Esophagus muscularis mucosa (tissue), 4 donors: ENCODE measurements at regions not wholly inside any gene's neighbourhood (a gene's known extent, or its start where the extent isn't known, plus 50 kb on each side); places are given as distances from the start of the nearest gene placed in this dataset.

ENCODE experiments used
- DNase-seq: peaks from one replicate; pipeline ENCODE4 v3.0.0-alpha.2; 2017; ENCODE audit errors: extremely low spot score
- H3K27ac ChIP-seq, 4 donors: fragments of 200-600 bp; sonication (generic); replicated peaks in 1 of 4; 1 replicate in 3 of 4; 2 replicates in 1 of 4; pipeline ENCODE4 v1.5.1; 2016 to 2019; ENCODE audit warnings: mild to moderate bottlenecking in 1 of 4
- H3K27me3 ChIP-seq, 4 donors: fragments of 200-600 bp; sonication (generic); one replicate each; pipeline versions ENCODE4 v1.5.1 to v1.6.0; 2016 to 2019
- H3K36me3 ChIP-seq, 4 donors: fragments of 200-600 bp; sonication (generic); one replicate each; pipeline ENCODE4 v1.5.1; 2016 to 2019
- H3K4me1 ChIP-seq, 4 donors: fragments of 200-600 bp; sonication (generic); one replicate each; pipeline ENCODE4 v1.5.1; 2016 to 2019
- H3K4me3 ChIP-seq, 4 donors: fragments of 200-600 bp; sonication (generic); 1 replicate in 2 of 4; 2 replicates in 2 of 4; pipeline ENCODE4 v1.5.1; 2016 to 2019; ENCODE audit warnings: mild to moderate bottlenecking in 4 of 4, moderate library complexity in 1 of 4
- H3K9me3 ChIP-seq, 4 donors: fragments of 200-600 bp; sonication (generic); 1 replicate in 3 of 4; 2 replicates in 1 of 4; pipeline ENCODE4 v1.5.1; 2016 to 2019
- CTCF ChIP-seq, 3 experiments: fragments of 200-600 bp in 2 of 3; fragments of 450-650 bp in 1 of 3; sonication (generic) in 2 of 3; IDR thresholded peaks; one replicate each; pipeline ENCODE4 v1.5.1; 2017 to 2019; ENCODE audit warnings: antibody characterized with exemption in 3 of 3, mild to moderate bottlenecking in 2 of 3, moderate library complexity in 1 of 3
- EP300 ChIP-seq: sonication (generic); formaldehyde crosslinking; IDR thresholded peaks from one replicate; pipeline ENCODE4 v1.6.1; 2017; ENCODE audit warnings: antibody characterized with exemption
- POLR2A ChIP-seq: fragments of 450-650 bp; IDR thresholded peaks from one replicate; pipeline ENCODE4 v1.6.1; 2017; ENCODE audit warnings: antibody characterized with exemption, moderate library complexity, mild to moderate bottlenecking, low read depth
- POLR2AphosphoS5 ChIP-seq, 2 donors: sonication (generic); formaldehyde crosslinking; IDR thresholded peaks; one replicate each; pipeline ENCODE4 v1.6.1; 2017; ENCODE audit warnings: antibody characterized with exemption in 2 of 2
- WGBS: methylation state at CpG from one replicate; pipeline ENCODE4 v1.1.5; 2018; 5-methylcytosine and 5-hydroxymethylcytosine counted together
- intact Hi-C: fragments of 100-400 bp; cut with DNase I; formaldehyde crosslinking; loops from one replicate; pipeline ENCODE4 v1.15.1; 2023

DNA sequence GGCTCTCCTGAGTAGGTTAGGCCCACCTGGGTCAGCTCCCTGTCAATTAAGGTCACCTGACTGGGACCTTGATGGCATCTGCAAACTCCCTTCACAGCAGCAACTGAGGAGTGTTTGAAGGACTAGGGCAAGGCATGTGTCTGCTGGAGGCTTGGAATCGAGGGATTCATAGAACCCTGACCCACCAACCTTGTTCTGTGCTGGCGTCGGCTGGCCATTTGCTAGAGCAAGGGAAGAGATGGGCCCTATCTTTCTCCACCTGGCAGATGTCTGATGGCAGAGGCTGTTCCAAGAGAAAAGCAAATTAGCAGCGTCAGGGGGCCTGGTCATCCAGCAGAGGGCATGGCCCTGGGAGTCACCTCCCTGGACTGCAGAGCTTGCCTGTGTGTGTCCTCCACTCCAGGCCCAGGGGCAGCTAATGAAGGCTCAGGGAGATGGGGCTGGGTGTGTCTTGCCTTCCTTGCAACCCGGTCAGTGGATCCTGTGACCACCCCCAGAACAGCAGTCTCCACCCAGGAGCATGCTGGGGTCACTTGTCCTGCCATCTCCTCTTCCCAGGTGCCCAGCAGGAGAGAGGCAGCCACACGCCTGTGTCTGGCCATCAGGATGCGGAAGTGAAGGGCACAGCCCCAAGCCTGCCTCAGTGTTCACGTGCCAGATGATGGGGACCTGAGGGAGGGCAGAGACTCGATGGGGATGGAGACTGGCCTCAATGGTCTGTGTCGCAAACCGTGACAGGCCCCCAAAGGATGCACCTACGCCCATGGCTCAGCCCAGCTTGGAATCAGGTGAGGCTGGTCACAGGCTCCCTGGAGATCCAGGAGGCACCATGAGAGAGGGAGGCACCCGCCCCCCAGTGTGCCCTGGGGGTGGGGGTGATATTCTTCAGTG is 53.9 kb downstream of the BARX1 start:
- Histone ChIP-seq H3K27me3 (peaks cover 0 to 40% (median 0%) of the 10 kb centered on the region in 4 donors), H3K4me1 (no peaks in the 10 kb centered on the region), H3K9me3 (no peaks in the 10 kb centered on the region), H3K4me3 (no peak overlapping the region), H3K36me3 (no peaks in the 10 kb centered on the region), H3K27ac (no peak overlapping the region)
- DNase-seq: no peak
- WGBS: 93% methylated on average over 11 of the region's 13 CpGs
- intact Hi-C loops: no loop called here
- no peak for TF ChIP-seq CTCF (IDR thresholded peaks at IDR 0.05)

DNA sequence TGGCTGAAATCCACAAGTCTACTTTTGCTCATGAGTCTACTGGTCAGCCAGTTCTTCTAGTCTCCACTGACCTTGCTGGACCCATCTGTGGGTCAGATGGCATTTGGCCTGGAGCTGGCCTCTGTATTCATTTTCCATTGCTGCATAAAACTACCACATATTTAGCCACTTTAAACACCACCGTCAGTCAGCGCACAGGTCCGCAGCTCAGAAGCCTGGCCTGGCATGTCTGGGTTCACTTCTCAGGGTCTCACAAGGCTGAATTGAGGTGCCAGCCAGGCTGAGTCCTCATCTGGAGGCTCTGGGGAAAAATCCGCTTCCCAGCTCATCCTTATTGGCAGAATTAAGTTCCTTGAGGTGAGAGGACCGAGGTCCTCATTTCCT is 54.7 kb downstream of the BARX1 start:
- intact Hi-C loops: no loop called here
- Histone ChIP-seq H3K4me1 (no peaks in the 10 kb centered on the region), H3K27ac (no peak overlapping the region), H3K4me3 (no peak overlapping the region), H3K36me3 (no peaks in the 10 kb centered on the region), H3K27me3 (peaks cover 0 to 36% (median 0%) of the 10 kb centered on the region in 4 donors), H3K9me3 (no peaks in the 10 kb centered on the region)
- no peak for DNase-seq
- 95% methylated on average over 5 of the region's 5 CpGs for WGBS
- TF ChIP-seq CTCF (IDR thresholded peaks at IDR 0.05): no peak
- TF ChIP-seq POLR2AphosphoS5 (IDR thresholded peaks at IDR 0.05): no peak
- TF ChIP-seq EP300: no peak
- TF ChIP-seq POLR2A: no peak

- Histone ChIP-seq H3K27me3 (peaks cover 0 to 30% (median 0%) of the 10 kb centered on the region in 4 donors), H3K4me1 (no peaks in the 10 kb centered on the region), H3K36me3 (no peaks in the 10 kb centered on the region), H3K9me3 (no peaks in the 10 kb centered on the region), H3K4me3 (no peak overlapping the region), H3K27ac (no peak overlapping the region)
- 91% methylated on average over 6 of the region's 8 CpGs for WGBS
- TF ChIP-seq EP300 (no peak), CTCF (IDR thresholded peaks at IDR 0.05) (no peak), POLR2AphosphoS5 (IDR thresholded peaks at IDR 0.05) (no peak), POLR2A (no peak)
- intact Hi-C loops: no loop called here
- DNase-seq: no peak
These were observed 55.3 kb downstream of the BARX1 start for GRCh38 chr9:93899609-93900435.

- no peak for TF ChIP-seq POLR2AphosphoS5 (IDR thresholded peaks at IDR 0.05)
- TF ChIP-seq POLR2A: no peak
- TF ChIP-seq EP300: no peak
- no peak for TF ChIP-seq CTCF (IDR thresholded peaks at IDR 0.05)
- DNase-seq: no peak
- H3K36me3 ChIP-seq: no peaks in the 10 kb centered on the region
- H3K27me3 ChIP-seq: peaks cover 0 to 21% (median 0%) of the 10 kb centered on the region in 4 donors
- no peak overlapping the region for H3K27ac ChIP-seq
- WGBS: 83% methylated on average over 16 of the region's 17 CpGs
- intact Hi-C loops: no loop called here
- no peak overlapping the region for H3K4me3 ChIP-seq
- no peaks in the 10 kb centered on the region for H3K4me1 ChIP-seq
- no peaks in the 10 kb centered on the region for H3K9me3 ChIP-seq
These were observed 56.4 kb downstream of the BARX1 start for GRCh38 chr9:93898502-93899426.
